ENCODE measurements at regions not wholly inside any gene's neighbourhood (a gene's known extent, or its start where the extent isn't known, plus 50 kb on each side); places are given as distances from the start of the nearest gene placed in this dataset.
"Not testable (repeated sequence)": the region's sequence is repeated elsewhere in the genome, so short reads cannot be mapped to it uniquely, and the experiment has no call there.

GRCh38 chr5:121665542-121665941 lies 186.1 kb upstream of the FTMT start:
- not testable (repeated sequence) for DNase-seq (ENCODE audit: low spot score)

GRCh38 chr5:121667292-121667691 lies 184.4 kb upstream of the FTMT start:
- DNase-seq (ENCODE audit: low spot score) = no peak

GRCh38 chr5:121668635-121669034 lies 183.0 kb upstream of the FTMT start:
- peak; percentile 77 for DNase-seq (ENCODE audit: low spot score)

DNA sequence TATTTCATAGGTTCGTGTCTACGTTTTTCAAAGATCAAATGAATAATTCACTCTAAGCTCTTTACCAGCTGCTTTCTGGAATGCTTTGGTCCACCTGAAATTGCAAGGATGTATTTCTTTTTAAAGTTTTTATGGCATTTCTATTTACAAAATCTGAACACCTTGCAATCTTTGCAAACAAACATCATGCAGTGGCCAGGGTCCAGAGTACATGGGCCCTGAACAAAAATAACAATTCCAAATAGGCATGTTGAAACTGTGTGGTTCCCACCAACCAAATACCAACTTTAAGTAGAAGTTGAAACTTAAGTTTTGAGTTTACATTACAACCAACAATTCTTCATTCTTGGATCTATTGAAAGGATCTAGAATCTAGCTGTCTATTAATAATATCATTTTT lies 180.1 kb upstream of the FTMT start:
- no peak for DNase-seq (ENCODE audit: low spot score)

DNA sequence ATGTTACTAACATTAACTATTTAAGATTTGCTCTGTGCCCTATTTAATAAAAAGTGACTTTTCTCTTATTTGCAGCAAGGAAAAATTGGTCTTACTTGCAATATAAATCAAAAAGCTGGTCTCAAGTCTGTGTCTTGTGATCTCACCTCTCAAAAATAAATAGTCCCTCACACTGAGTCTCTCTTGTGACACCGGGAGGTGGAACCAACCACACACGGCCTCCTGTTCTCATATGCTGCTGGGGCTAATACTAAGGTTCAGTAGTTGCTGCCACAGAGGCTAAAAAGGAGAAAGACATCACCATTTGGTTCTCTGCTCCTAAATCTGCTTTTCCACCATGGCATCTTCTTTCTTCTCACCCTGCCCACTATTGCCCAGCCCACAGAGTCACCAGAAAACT lies 175.8 kb upstream of the FTMT start:
- DNase-seq (ENCODE audit: low spot score) = no peak

- no peak for DNase-seq (ENCODE audit: low spot score)
Measured at GRCh38 chr5:121681229-121681855, 170.3 kb upstream of the FTMT start.

GRCh38 chr5:121688126-121688525 lies 163.6 kb upstream of the FTMT start:
- no peak for DNase-seq (ENCODE audit: low spot score)

DNA sequence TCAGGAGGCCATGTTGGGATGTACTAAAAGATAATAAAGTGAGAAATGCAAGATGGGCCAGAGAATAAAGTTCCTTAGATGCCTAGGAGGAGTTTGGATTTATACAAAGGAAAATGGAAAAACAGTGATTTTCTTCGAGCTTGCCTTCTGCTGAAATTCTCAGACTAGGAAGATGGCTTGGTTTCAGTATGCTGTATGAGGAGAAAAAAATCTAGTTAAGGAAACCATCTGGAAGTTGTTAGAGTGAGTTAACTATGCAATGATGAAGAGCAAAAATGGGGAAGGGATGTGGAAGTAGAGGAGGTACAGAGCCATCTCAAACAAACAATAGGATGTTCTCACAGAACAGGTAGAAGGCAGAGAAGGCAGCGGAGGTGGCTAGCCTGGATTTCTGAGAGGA lies 162.9 kb upstream of the FTMT start:
- DNase-seq (ENCODE audit: low spot score) = no peak

DNA sequence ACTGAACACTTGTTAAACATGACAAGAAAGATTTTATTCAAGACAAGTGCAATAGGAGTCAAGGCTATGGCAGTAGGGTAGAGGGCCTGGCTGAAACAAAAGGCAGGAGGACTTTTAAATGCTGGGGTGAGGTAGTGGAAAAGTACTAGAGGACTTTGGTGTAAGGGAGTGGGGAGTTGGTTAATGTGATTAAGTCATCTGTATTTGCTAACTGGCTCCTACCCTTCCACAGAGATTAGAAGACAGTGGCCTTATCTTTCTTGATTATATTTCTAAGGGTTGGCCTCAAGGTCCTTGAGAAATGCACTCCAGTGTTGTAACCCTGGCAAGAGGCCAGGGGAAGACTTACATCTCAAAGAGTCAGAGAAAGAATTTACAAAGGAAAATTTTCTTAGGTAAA lies 160.2 kb upstream of the FTMT start:
- no peak for DNase-seq (ENCODE audit: low spot score)

- no peak for DNase-seq (ENCODE audit: low spot score)
Measured at GRCh38 chr5:121692158-121692557, 159.5 kb upstream of the FTMT start.

DNA sequence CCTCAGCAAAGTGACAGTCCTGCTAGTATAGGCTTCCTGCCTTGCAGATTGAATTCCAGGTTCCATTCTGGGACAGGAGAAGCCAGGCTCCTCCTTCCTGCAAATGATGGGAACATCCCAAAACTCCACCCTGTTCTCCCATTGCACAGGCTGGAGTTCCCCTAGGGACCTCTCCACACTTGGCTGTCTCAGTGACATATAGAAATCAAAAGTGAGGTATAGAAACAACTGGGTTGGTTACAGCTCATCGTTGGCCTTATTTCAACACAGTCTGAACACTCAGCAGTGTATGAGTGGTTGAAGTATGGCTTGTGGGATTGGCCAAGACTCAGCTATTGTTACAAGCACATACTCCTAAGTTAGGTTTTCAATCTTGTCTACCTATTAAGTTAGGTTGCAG lies 157.8 kb upstream of the FTMT start:
- peak; percentile 16 for DNase-seq (ENCODE audit: low spot score)

DNA sequence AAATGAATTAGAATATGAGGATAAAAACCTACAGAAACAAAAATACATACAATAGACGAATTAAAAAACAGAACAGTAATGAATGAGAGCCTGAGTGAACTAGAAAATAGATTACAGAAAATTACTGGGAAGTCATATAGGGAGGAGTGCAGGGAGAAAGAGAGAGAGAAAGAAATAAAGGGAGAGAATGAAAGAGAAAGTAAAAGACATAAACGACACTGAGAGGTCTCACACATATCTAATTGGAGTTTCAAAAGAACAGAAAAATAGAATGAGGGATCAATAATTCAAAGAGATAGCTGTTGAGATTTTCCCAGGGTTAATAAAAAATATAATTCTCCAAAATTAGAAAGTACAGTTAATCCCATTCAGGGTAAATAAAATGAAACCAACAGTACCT lies 156.4 kb upstream of the FTMT start:
- DNase-seq (ENCODE audit: low spot score) = no peak

- DNase-seq (ENCODE audit: low spot score) = no peak
Measured at GRCh38 chr5:121698690-121699089, 153.0 kb upstream of the FTMT start.

- DNase-seq (ENCODE audit: low spot score) = no peak
Measured at GRCh38 chr5:121701731-121702130, 150.0 kb upstream of the FTMT start.

- no peak for DNase-seq (ENCODE audit: low spot score)
Measured at GRCh38 chr5:121702682-121703081, 149.0 kb upstream of the FTMT start.

DNA sequence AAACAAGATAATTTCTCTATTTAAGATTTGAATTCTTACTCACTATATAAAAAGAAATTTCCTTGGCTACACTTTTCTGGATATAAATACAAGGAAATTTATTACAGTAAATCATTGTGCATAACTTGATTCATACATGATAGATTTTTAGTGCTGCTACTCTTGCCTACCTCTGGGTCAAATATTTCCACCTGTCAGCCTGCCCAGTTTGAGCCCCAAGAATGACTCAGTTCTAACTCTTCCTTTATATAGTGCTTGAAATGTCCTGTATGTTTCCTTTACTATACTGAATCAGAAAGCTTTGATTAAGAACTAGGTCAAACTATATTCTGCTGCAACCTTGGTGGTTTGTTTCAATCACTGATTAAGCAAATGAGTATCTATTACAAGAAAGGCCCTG lies 147.4 kb upstream of the FTMT start:
- DNase-seq (ENCODE audit: low spot score) = no peak

- DNase-seq (ENCODE audit: low spot score) = no peak
Measured at GRCh38 chr5:121706686-121707085, 145.0 kb upstream of the FTMT start.

DNA sequence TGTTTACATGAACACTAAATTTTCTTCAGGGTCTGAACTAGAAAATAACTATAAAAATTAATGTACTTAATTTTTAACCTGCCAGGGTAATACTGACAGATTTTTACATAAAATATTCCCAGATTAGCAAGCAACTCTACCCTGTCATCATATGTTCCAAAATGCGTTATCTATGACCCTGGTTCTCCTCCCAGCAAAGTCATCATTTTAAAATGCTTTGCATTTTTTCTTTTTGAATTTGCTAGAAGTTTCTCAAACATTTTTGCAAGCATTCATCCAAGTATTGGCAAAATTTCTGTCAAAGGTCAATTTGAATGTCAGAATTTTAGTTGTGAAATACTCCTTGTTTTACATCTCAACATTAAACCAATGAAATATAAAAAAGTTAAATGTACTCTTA lies 144.5 kb upstream of the FTMT start:
- DNase-seq (ENCODE audit: low spot score) = no peak

DNA sequence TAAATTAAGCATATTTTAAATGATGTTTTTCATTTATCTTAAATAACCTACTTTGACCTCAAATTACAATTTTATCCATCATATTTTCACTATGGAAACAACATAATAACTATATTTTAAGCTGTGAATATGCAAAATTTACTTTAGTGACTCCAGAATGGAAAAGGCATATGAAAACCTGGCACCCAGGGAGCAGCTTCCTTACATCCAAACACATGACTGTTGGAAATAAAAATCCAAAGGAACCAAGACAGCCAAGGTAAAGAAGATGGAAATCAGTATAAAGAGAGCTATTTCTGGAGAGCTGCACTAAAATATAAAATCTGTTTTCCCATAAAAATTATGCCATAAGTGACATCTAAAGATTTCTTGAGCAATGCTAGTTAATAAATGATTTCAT lies 140.3 kb upstream of the FTMT start:
- no peak for DNase-seq (ENCODE audit: low spot score)

- no peak for DNase-seq (ENCODE audit: low spot score)
Measured at GRCh38 chr5:121719255-121719654, 132.4 kb upstream of the FTMT start.

- no peak for DNase-seq (ENCODE audit: low spot score)
Measured at GRCh38 chr5:121725450-121725849, 126.2 kb upstream of the FTMT start.

DNA sequence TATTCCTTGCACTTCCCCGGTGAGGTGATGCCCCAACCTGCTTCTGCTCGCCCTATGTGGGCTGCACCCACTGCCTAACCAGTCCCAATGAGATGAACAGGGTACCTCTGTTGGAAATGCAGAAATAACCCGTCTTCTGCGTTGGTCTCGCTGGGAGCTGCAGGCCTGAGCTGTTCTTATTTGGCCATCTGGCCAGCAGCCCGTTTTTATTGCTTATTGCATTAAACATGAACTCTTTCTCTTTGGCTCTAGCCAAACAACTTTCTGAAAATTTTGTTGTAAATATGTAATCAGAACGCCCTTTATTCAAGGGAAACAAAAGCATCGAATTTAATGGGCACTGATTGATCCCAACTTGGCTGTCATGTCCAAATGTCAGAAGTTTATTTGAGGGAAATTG lies 124.7 kb upstream of the FTMT start:
- no peak for DNase-seq (ENCODE audit: low spot score)

GRCh38 chr5:121731377-121731776 lies 120.3 kb upstream of the FTMT start:
- no peak for DNase-seq (ENCODE audit: low spot score)

DNA sequence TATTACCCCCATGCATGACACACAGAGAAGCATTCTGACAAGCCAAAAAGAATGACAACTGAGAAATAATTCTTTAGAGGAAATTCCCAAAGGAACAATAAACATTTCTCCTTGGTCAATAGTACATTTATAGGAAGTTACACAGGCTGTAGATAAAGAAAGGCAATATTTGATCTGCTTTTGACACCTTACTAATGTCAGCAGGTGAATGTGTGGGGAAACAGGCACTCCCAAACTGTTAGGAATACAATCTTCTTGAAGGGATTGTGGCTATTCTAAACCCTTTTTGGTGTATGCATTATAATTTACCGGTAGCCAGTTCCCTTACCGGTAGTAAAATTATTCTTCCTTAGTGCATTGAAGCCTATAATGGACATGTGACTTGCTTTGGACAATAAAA lies 116.1 kb upstream of the FTMT start:
- no peak for DNase-seq (ENCODE audit: low spot score)

GRCh38 chr5:121737120-121737519 lies 114.6 kb upstream of the FTMT start:
- no peak for DNase-seq (ENCODE audit: low spot score)
